AG04450 (cell line): ENCODE measurements at regions not wholly inside any gene's neighbourhood (a gene's known extent, or its start where the extent isn't known, plus 50 kb on each side); places are given as distances from the start of the nearest gene placed in this dataset.

Experiments
- CTCF ChIA-PET: fragments of 300-600, 350-600 bp; formaldehyde crosslinking; extraction: SDS; loops from one replicate; lab custom pipeline; 2022; ENCODE audit warnings: antibody characterized with exemption, inconsistent platforms; lab: Charles Lee
- POLR2A ChIA-PET: fragments of 350-600 bp; formaldehyde crosslinking; extraction: SDS; loops from one replicate; lab custom pipeline; 2021; ENCODE audit warnings: antibody characterized with exemption, inconsistent platforms; lab: Yijun Ruan, JAX
- DNase-seq: peaks from one replicate; pipeline ENCODE4 v3.0.0-alpha.2; 2011; ENCODE audit warnings: low read depth, low spot score
- H3K27ac ChIP-seq: one replicate; pipeline ENCODE4 v1.5.1; 2012; ENCODE audit warnings: low read depth, low read length, control low read depth
- H3K27me3 ChIP-seq: one replicate; pipeline ENCODE4 v1.6.0; 2012; ENCODE audit warnings: low read length; ENCODE audit not compliant: control insufficient read depth, insufficient read depth
- H3K4me3 ChIP-seq: 2 replicates; pipeline ENCODE4 v1.5.1; 2011; ENCODE audit warnings: mild to moderate bottlenecking, low read depth, low read length, control low read depth
- H3K9me3 ChIP-seq: 2 replicates; pipeline ENCODE4 v1.5.1; 2012; ENCODE audit warnings: low read length; ENCODE audit not compliant: control insufficient read depth, insufficient read depth
- CTCF ChIP-seq: IDR thresholded peaks from 2 replicates; pipeline ENCODE4 v1.5.1; 2011; ENCODE audit warnings: low read depth, low read length, control low read depth, inconsistent platforms

- no peak overlapping the region for H3K4me3 ChIP-seq
- POLR2A ChIA-PET = no interaction called here
- no peaks in the 10 kb centered on the region for H3K9me3 ChIP-seq
- H3K27me3 ChIP-seq = no peaks in the 10 kb centered on the region
- no peak for DNase-seq
- no peak overlapping the region for H3K27ac ChIP-seq
- CTCF ChIA-PET = interaction anchor here (1.7 kb wide), 1 partner anchor 13 kb away, joined by 5 read pairs; no protein-coding TSS in a partner anchor
- TF ChIP-seq CTCF = no peak
Measured at GRCh38 chr14:66371776-66372175, 114.4 kb upstream of the CCDC196 start.

GRCh38 chr14:66375046-66375964, 110.9 kb upstream of the CCDC196 start:
- Histone ChIP-seq H3K9me3 (no peaks in the 10 kb centered on the region), H3K27ac (no peak overlapping the region), H3K27me3 (no peaks in the 10 kb centered on the region), H3K4me3 (no peak overlapping the region)
- ChIA-PET POLR2A (no interaction called here), CTCF (interaction anchor here (2.3 kb wide), 1 partner anchor 16 kb away, joined by 12 read pairs; no protein-coding TSS in a partner anchor)
- no peak for TF ChIP-seq CTCF
- DNase-seq = no peak

GRCh38 chr14:66377574-66377973, 108.6 kb upstream of the CCDC196 start:
- Histone ChIP-seq H3K27me3 (no peaks in the 10 kb centered on the region), H3K9me3 (no peaks in the 10 kb centered on the region), H3K27ac (no peak overlapping the region), H3K4me3 (no peak overlapping the region)
- ChIA-PET POLR2A (no interaction called here), CTCF (interaction anchor here (2.3 kb wide), 1 partner anchor 18 kb away, joined by 12 read pairs; no protein-coding TSS in a partner anchor)
- TF ChIP-seq CTCF = no peak
- DNase-seq = no peak

GRCh38 chr14:66378712-66379505, 107.3 kb upstream of the CCDC196 start:
- Histone ChIP-seq H3K9me3 (no peaks in the 10 kb centered on the region), H3K27me3 (no peaks in the 10 kb centered on the region), H3K4me3 (no peak overlapping the region), H3K27ac (no peak overlapping the region)
- CTCF ChIA-PET = interaction anchor here (1.0 kb wide), 1 partner anchor 19 kb away, joined by 3 read pairs; no protein-coding TSS in a partner anchor
- no peak for DNase-seq
- no peak for TF ChIP-seq CTCF
- POLR2A ChIA-PET = no interaction called here
